ENCODE measurements at regions not wholly inside any gene's neighbourhood (a gene's known extent, or its start where the extent isn't known, plus 50 kb on each side); places are given as distances from the start of the nearest gene placed in this dataset.
"Not testable (repeated sequence)": the region's sequence is repeated elsewhere in the genome, so short reads cannot be mapped to it uniquely, and the experiment has no call there.

- no peak for DNase-seq
Measured at GRCh38 chr11:69934861-69935494, 115.8 kb upstream of the FGF3 start.

GRCh38 chr11:69935941-69936505, 116.8 kb upstream of the FGF3 start:
- DNase-seq = no peak

GRCh38 chr11:69936771-69937170, 117.6 kb upstream of the FGF3 start:
- no peak for DNase-seq

- no peak for DNase-seq
Measured at GRCh38 chr11:69938206-69938605, 119.0 kb upstream of the FGF3 start.

- DNase-seq = no peak
Measured at GRCh38 chr11:69939551-69940245, 120.5 kb upstream of the FGF3 start.

GRCh38 chr11:69940246-69940610, 121.0 kb upstream of the FGF3 start:
- no peak for DNase-seq

GRCh38 chr11:69941546-69942332, 122.5 kb upstream of the FGF3 start:
- no peak for DNase-seq

- DNase-seq = no peak
Measured at GRCh38 chr11:69942333-69942820, 123.2 kb upstream of the FGF3 start.

GRCh38 chr11:69943066-69943465, 123.8 kb upstream of the FGF3 start:
- no peak for DNase-seq

- no peak for DNase-seq
Measured at GRCh38 chr11:69943506-69943905, 124.3 kb upstream of the FGF3 start.

GRCh38 chr11:69944146-69944795, 125.1 kb upstream of the FGF3 start:
- DNase-seq = no peak

GRCh38 chr11:69945157-69945556, 125.9 kb upstream of the FGF3 start:
- no peak for DNase-seq

- DNase-seq = no peak
Measured at GRCh38 chr11:69947059-69947792, 128.0 kb upstream of the FGF3 start.

- no peak for DNase-seq
Measured at GRCh38 chr11:69947793-69948255, 128.6 kb upstream of the FGF3 start.

GRCh38 chr11:69948256-69949141, 129.3 kb upstream of the FGF3 start:
- DNase-seq = no peak

GRCh38 chr11:69949327-69949726, 128.8 kb upstream of the ANO1 start:
- DNase-seq = peak; percentile 80

- DNase-seq = no peak
Measured at GRCh38 chr11:69950120-69950519, 128.0 kb upstream of the ANO1 start.

GRCh38 chr11:69950621-69951020, 127.5 kb upstream of the ANO1 start:
- no peak for DNase-seq

- DNase-seq = no peak
Measured at GRCh38 chr11:69951821-69952220, 126.3 kb upstream of the ANO1 start.

GRCh38 chr11:69952229-69952975, 125.7 kb upstream of the ANO1 start:
- DNase-seq = not testable (repeated sequence)
